ENCODE measurements at regions not wholly inside any gene's neighbourhood (a gene's known extent, or its start where the extent isn't known, plus 50 kb on each side); places are given as distances from the start of the nearest gene placed in this dataset.
"Not testable (repeated sequence)": the region's sequence is repeated elsewhere in the genome, so short reads cannot be mapped to it uniquely, and the experiment has no call there.

GRCh38 chr9:86997156-86997555, 49.9 kb upstream of the GAS1 start:
- no peak for DNase-seq (ENCODE audit: low read depth)

DNA sequence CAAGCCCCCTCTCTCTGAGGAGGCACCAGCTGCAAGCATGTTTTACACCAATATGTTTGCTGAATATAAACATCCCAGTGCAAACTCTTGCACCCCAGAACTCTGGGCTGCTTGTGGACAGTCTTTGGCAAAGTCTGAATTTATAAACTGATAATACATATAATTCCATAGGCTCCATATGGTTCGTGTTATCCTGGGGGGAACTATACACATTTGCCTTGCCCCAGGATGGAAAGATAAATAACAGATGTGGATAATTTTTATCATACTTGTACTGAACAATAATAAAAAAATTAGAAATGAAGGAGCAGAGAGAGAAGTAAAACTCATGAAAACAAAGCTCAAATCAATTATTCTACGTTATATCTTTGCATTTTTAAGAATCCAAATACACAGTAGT, 50.6 kb upstream of the GAS1 start:
- DNase-seq (ENCODE audit: low read depth) = no peak

DNA sequence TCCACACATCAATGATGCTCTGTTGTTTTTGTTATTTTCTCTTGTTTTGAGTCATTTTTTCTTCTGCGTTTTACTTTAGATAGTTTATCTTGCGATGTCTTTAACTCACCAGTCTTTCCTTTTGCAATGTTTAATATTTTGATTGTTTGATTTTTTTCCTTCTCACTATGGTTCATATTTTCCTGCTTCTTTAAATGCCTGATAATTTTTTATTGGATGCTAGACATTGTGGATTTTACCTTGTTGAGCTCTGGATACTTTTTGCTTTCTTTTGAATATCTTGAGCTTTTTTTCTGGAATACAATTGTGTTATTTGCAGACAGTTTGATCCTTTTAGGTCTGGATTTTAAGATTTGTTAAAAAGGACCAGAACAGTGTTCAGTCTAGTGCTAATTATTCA, 55.2 kb upstream of the GAS1 start:
- no peak for DNase-seq (ENCODE audit: low read depth)

DNA sequence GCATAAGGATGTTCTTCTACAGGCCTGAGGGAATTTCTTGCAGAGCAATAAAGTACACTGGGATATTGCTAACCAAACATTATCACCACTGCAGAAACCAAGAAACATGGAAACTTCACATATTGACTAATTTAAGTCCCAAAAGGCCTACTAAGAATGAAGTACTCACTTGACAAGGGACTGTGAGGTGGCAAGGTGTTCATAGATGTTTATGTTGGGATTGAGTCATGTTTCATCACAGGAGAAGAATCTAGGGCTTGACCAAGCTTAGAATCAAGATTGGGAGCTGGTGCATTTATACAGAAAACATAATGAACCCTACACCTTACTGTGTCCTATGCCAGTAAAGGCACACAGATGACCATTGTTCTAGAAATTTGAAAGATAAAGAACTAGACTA, 56.7 kb upstream of the GAS1 start:
- no peak for DNase-seq (ENCODE audit: low read depth)

DNA sequence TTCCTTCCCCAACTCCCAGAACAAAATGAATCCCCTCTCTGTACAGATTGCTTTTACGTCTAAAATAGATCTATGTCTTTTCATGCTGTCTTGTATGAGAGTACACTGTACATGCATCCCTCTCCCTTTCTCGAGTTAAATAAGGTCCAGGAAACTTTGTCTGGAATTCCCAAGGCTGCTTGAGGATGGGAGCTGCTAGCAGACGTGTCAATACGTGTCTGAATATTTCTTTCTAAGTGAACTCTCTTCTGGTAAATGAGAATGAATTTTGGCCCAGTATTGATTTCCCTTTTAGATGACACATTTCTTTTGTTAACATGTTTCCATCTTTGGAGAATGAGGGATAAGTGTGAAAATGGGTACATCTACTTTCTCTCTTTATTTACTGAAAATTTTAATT, 59.6 kb upstream of the GAS1 start:
- no peak for DNase-seq (ENCODE audit: low read depth)

DNA sequence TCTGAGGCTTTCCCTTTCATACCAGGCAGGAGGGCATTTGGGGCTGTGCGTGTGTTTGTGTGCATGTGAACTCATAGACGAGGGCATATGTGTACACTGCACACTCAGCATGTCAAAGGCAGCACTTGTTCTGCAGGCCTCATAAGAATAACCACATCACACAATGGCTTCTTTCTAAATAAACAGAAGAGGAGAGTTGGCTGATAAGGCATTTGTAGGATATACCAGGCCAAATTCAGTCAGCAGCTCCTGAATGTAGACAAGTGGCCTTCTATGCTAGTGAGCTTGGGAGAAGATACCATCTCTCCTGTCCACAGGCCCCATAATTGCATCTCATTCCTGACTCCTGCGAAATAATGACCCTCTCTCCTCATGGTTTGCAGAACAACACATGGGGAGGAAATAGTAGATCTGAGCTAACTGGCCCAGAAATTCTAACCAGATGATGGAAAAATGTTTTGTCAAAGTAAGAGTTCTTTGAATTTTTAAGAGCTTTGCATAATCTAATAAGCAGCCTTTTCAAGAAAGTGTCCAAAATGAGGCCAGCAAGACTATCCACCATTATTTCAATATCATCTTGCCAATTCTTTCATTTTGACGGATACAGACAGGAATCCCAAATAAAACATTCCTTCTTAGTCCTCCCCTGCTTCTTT, 60.5 kb upstream of the GAS1 start:
- no peak for DNase-seq (ENCODE audit: low read depth)

GRCh38 chr9:87008667-87009066, 61.4 kb upstream of the GAS1 start:
- DNase-seq (ENCODE audit: low read depth) = no peak

DNA sequence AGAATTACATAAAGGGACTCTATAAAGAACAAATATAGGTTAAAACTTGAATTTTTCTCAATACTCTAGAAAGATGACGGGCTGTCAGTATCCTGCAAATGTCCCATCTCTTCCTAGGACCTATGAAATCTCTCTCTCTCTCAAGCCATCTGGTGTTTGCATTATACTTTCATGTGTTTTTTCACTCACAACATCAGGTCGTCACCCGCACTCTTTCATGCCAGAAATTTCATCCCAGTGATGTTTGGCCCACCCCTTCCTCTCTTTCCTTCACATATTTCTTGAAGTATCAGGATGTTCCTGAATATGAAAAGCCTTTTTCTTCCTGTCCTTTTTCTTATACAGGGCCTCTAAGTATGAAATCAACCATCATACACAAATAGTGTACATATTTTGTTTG, 63.3 kb upstream of the GAS1 start:
- no peak for DNase-seq (ENCODE audit: low read depth)

DNA sequence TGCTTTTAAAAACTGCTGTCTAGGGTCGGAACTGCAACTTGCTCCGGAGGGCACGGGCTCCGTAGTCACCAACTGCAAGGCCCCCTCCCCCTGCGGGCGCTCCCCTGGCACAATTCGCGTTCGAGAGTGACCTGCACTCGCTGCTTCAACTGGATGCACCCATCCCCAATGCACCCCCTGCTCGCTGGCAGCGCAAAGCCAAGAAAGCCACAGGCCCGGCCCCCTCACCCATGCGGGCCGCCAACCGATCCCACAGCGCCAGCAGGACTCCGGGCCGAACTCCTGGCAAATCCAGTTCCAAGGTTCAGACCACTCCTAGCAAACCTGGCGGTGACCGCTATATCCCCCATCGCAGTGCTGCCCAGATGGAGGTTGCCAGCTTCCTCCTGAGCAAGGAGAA, 64.2 kb upstream of the GAS1 start:
- DNase-seq (ENCODE audit: low read depth) = no peak

DNA sequence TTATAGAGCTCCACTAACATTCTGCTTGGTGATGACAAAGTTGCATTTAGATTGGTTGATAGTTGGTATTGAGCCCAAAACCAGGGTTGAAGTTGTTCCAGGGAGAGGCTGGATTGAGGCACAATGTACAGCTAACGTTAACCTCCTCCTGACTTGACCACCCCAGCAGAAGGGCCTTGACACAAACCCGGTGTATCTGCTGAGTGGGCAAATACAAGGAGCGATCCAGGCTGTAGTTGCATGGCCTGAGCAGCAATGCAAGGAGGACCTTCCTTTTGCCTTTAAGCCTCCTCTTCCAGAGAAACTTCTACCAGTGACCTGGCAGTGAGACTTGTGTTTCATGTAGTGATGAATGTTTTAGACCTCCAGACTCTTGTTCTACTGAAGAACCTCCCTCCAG, 66.2 kb upstream of the GAS1 start:
- no peak for DNase-seq (ENCODE audit: low read depth)

- DNase-seq (ENCODE audit: low read depth) = no peak
Measured at GRCh38 chr9:87014436-87014835, 67.1 kb upstream of the GAS1 start.

DNA sequence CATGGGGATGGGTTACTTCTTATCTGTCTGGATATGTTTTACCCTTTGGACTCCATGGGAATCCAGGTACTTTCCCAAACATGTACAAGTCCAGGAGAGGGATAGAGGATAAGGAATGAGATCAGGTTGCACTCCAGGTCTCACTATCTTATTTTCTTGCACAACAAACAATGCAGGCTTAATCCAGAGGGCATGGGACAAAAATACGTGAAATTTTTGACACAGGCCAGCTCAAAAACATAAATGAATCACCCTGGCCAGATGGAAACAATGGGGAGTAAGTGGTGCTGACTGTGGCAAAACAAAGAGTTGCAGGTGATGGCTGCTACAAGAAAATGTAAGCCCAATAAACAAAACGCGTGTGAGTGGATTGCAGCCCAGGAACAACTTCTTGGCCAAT, 69.4 kb upstream of the GAS1 start:
- no peak for DNase-seq (ENCODE audit: low read depth)

- DNase-seq (ENCODE audit: low read depth) = no peak
Measured at GRCh38 chr9:87020169-87020950, 73.1 kb upstream of the GAS1 start.

GRCh38 chr9:87022178-87022577, 74.9 kb upstream of the GAS1 start:
- DNase-seq (ENCODE audit: low read depth) = no peak

DNA sequence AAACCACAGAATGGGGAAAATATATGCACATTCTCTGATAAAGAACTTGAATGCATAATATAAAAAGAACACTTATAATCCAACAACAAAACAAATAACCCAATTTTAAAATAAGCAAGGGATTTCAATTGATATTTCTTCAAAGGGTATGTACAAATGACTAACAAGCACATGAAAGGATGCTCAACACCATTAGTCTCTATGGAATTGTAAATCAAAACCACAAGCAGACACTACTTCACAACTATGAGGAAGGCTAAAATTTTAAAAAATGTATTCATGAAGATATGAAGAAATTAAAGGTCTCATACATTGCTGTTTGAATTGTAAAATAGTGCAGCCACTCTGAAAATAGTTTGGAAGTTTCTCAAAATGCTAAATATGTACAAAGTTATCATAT, 78.9 kb upstream of the GAS1 start:
- no peak for DNase-seq (ENCODE audit: low read depth)

GRCh38 chr9:87028836-87029235, 81.5 kb upstream of the GAS1 start:
- not testable (repeated sequence) for DNase-seq (ENCODE audit: low read depth)

DNA sequence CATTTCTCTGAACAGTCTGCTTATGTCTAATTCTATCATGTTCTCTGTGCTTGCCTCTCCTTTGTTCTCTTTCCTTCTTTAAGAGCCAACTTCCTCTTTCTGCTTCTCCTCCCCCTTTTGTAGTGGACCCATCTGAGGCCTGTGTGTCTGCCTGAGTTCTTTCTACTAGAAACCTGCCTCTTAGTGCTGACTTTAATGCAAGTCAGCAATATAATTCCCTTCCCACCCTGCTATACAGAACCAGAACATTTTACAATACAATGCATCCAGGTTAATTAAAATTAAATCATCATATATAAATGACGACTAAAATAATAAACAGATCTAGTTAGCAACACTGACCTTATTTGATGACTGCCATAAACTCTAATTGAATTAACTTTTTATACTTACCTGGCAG, 82.6 kb upstream of the GAS1 start:
- DNase-seq (ENCODE audit: low read depth) = no peak

GRCh38 chr9:87034841-87035240, 87.5 kb upstream of the GAS1 start:
- DNase-seq (ENCODE audit: low read depth) = no peak

DNA sequence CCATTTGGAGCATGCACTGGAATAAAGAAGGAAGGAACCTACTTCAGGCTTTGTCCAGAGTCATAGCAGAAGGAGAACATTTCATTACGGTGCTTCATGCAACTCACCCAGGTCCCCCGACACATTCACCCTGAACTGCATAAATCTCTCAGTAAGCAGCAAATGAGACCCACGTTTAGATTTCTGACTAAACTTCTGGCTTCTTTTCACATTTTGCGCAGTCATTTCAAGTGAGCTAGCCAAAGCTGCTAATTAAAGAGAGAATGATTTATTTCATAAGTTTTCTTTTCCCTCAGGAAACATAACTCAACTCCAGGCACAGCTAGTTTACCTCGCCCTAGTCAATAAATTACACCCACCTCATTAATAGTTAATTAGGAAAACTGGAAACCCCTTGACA, 88.6 kb upstream of the GAS1 start:
- DNase-seq (ENCODE audit: low read depth) = peak; percentile 17

DNA sequence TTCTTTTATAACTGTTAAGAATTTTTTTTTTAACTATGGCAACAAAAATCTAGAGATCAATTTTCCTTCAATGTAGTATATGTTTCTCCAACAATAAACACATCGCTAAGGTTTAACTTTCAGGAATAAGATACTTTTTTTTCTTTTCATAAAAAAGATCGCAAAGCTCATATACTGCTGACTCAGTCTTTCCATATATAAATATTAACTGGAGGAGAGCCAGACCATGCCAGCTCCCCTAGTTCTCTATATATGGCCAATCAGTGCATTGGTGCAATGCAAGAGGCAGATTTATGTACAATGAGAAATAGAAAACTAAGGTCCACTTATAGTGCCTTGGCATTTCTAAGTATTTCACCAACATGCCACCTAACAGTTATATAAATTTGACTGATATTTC, 89.2 kb upstream of the GAS1 start:
- no peak for DNase-seq (ENCODE audit: low read depth)

DNA sequence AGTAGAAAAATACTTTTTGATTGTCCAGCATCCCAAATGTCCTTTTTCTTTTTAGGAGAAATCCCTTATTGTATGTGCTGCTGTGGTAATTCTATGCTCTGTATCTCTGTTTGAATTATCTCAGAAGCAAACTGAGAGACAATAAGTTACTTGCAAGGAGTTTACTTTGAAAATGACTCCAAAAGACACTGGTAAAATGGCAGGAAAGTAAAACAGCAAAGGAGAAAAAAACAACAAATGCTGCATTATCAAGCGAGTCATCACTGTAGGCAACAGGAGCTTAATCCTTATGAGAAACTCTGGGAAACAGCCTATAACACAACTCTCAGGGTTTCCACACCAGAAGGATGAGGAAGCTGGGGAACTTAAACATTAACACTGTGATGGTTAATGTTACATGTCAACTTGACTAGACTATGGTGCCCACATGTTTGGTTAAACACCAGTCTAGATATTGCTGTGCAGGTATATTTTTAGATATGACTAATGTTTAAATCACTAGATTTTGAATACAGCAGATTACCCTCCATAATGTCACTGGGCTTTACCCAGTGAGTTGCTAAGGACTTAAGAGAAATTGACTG, 92.6 kb upstream of the GAS1 start:
- peak; percentile 37 for DNase-seq (ENCODE audit: low read depth)

DNA sequence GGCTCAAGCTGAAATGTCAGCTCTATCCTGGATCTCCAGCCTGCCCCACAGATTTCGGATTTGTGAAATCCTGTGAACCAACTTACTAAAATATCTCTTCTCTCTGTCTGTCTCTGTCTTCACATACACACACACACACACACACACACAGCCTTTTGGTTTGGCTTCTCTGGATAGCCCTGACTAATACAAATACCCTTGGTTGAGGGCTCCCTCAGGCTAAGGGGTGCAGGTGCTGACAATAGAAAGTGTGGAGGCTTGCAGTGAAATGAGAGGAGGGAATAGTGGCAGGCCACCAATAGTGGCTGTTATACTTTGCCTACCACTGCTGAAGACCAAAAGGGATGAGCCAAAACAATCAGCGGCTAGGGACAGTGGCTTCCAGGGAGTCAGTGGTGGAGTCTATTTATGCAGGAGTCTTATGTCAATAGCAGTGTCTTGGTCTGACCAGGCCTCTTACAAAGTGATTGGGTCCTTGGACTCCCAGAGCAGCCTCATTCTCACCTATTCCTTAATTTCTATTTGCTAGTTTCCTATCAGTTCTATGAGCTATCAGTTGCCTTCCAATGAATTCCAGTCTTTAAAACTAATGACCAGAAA, 93.2 kb upstream of the GAS1 start:
- no peak for DNase-seq (ENCODE audit: low read depth)
